Fibroblast of the aortic adventitia (primary cell): ENCODE measurements at regions not wholly inside any gene's neighbourhood (a gene's known extent, or its start where the extent isn't known, plus 50 kb on each side); places are given as distances from the start of the nearest gene placed in this dataset.

Experiments
- DNase-seq: peaks from one replicate; pipeline ENCODE4 v3.0.0-alpha.2; 2010; ENCODE audit warnings: low read depth
- H3K4me3 ChIP-seq: 2 replicates; pipeline ENCODE4 v1.5.1; 2011; ENCODE audit warnings: low read depth, mild to moderate bottlenecking, control low read depth, low read length, moderate library complexity
- TF ChIP-seq, protein P1 (sequence below): IDR thresholded peaks from 2 replicates; pipeline ENCODE4 v1.5.1; 2011; ENCODE audit warnings: mild to moderate bottlenecking, low read length, control low read depth, inconsistent platforms; ENCODE audit not compliant: insufficient read depth

DNA sequence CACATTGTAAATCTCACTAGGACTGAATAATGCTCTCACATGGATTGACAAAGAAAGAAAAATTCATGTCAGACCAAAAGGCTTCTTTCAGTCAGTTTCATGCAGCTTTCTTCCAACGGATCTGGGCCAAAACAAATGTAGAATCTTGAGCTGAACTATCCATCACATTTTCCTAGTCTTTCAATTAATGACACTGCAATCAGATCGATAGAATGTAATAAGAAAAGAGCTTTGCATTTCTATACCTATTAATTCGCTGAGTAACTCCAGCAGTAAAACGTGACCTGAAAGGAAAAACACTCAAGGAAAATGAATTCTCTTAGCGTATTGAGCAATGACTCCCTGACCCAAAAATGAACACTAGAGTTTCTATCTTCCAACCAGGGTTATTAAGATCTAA is 194.8 kb upstream of the BLID start:
- no peak overlapping the region for H3K4me3 ChIP-seq
- DNase-seq, result no peak
- TF ChIP-seq, protein P1, sequence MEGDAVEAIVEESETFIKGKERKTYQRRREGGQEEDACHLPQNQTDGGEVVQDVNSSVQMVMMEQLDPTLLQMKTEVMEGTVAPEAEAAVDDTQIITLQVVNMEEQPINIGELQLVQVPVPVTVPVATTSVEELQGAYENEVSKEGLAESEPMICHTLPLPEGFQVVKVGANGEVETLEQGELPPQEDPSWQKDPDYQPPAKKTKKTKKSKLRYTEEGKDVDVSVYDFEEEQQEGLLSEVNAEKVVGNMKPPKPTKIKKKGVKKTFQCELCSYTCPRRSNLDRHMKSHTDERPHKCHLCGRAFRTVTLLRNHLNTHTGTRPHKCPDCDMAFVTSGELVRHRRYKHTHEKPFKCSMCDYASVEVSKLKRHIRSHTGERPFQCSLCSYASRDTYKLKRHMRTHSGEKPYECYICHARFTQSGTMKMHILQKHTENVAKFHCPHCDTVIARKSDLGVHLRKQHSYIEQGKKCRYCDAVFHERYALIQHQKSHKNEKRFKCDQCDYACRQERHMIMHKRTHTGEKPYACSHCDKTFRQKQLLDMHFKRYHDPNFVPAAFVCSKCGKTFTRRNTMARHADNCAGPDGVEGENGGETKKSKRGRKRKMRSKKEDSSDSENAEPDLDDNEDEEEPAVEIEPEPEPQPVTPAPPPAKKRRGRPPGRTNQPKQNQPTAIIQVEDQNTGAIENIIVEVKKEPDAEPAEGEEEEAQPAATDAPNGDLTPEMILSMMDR, result no peak

DNA sequence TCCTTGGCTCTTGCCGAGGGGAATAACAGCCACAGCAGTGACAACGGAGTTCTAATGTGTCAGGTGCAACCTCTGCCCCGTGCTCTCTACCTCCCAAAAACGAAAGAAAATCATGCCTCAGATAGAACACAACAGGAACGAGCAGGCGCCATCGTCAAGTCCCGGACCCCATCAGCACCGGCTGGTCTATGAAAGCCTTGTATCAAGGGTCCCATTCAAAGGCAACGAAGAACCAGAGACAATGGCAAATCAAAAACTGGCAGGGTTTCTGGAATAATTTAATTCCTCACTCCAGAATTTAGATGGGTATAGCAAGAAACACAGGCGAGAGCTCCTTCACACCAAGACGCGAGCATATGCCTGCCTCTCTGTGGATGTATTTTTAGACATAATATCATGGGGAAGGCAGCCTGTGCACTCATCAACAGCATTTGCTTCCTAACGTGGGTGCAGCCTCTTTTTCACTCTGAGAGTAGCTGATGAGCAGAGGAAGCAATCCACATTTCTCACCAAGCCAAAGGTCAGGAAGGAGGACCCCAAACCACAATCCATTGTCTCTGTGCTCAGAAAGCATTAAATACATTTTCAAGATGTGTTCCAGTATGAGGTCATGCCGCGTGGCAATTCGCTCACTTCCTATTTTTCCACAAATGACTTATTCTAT is 193.4 kb upstream of the BLID start:
- TF ChIP-seq, protein P1, result no peak
- DNase-seq, result peak; percentile 49
- H3K4me3 ChIP-seq, result peak overlapping the region; percentile 49

DNA sequence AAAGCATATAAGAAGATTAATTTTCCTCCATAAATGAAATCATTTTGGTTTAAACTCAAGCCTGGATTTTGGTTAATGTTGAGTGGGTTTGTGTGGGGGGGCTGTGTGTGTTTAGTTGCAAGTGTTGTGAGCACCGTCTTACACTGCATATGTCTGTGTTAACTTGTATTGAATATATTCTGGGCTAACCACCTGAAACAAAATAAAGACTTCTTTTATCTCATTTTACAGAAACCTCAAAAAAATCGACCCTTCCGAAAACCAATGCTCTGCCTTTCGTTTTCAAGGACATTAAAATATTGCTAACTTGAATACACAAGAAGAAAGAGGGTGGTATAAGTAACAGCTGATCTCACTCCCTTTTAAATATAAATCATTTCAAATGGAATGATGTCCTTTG is 192.2 kb upstream of the BLID start:
- TF ChIP-seq, protein P1, result no peak
- peak overlapping the region; percentile 49 for H3K4me3 ChIP-seq
- no peak for DNase-seq

DNA sequence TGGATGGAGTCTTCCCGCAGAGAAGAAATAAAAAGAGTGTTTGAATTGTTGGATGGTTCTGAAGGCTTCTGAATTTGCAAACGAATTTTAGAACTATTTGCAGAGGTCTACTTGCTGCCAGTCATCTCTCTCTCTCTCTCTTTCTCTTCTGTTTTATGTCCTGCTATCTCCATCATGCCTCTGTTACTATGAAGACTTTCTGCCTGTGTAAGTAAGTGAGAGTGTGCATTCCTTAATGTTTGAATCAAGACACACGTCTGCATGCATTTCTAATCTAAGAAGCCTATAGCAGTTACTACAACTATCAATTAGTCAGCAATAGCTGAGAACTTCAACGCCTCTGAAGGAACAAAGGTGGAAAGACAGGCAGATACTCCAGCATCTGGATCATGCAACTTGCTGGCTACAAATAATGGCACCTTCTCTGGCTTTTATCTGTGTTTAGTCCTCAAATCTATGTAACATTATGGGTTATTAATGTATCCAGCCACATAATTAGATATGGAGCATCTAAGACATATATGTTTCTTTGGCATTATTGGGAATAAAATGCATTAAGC is 191.5 kb upstream of the BLID start:
- peak; percentile 32 for DNase-seq
- TF ChIP-seq, protein P1, result no peak
- H3K4me3 ChIP-seq, result peak overlapping the region; percentile 53

DNA sequence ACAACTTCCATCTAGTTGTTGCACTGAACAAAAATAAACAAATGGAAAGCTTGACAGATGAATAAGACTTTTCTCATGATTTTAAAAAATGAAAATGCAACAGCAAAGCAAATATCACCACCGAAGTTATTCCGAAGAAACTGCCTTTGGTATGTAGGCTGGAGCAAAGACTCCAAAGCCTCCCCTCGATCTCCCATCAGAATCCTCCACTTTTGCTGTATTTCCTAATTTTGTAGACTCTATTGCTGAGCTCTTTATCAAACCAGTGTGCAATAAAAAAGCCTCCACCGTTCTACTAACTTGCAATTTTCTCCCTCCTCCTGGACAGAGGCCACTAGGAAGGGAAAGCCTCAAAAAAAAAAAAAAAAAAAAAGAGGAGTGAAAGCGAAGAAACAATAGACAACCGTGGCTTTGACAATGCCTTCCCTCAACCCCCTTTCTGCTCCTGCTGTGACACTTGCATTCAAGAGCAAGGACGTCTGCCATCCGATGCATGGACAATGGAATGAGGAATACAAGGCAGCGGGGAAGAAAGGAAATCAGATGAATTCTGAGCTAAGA is 190.9 kb upstream of the BLID start:
- peak overlapping the region; percentile 53 for H3K4me3 ChIP-seq
- DNase-seq, result peak; percentile 60
- TF ChIP-seq, protein P1, result no peak

DNA sequence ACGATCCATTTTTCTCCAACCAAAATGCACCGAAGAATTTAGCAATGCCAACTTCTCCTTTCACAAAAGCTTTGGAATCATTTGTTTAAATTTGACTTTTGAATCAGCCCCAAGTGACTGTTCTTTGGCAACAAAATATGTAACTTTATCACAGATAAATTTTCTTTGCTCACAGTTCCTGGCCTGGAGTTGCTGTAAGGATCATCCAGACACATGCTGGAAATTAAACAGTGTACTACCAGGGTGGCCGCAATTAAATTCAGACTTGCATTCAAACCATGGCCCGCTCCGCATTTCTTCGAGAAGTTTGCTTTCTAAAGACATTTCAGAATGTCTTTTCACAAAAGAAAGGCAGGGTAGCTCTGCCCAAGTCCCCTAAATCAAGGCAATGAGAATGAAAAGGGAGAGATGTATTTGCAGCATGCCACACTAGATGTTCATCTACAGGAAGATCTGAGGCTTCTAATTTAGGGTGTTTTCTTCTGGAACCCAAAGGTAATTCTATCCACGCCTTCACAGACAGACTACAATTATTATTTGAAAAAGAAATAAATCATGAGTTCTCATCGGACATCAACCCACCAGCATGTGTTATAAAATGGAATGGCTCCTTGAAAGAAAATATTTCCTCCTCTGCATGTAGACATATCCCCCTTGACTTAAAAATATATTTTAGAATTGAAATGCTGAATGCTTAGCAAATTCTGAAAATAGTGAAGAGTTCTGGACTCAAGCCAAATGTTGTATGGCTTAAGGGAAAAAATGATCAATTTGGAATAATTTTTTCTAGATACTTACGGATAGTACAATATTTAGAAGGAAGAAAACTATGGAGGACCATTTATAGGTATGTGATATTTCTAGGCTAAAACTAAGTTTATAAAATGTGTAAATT is 189.7 kb upstream of the BLID start:
- H3K4me3 ChIP-seq, result peak overlapping the region; percentile 28
- TF ChIP-seq, protein P1, result no peak
- DNase-seq, result peak; percentile 77
